B cell (primary cell): ENCODE measurements at regions not wholly inside any gene's neighbourhood (a gene's known extent, or its start where the extent isn't known, plus 50 kb on each side); places are given as distances from the start of the nearest gene placed in this dataset.

Experiments used
- ATAC-seq: fragments of 200-7000 bp; cut with Tn5 transposase; one replicate; pipeline ENCODE4 v1.10.0; 2021; ENCODE audit warnings: low read depth, mild to moderate bottlenecking, moderate number of reproducible peaks, moderate library complexity
- CTCF ChIA-PET: fragments of 350-600 bp; sonication (Branson Sonifier 250); formaldehyde crosslinking; loops from one replicate; lab custom pipeline; 2021; ENCODE audit warnings: antibody characterized with exemption, inconsistent platforms; lab: Charles Lee
- POLR2A ChIA-PET: fragments of 350-600 bp; sonication (Branson Sonifier 250); formaldehyde crosslinking; loops from one replicate; lab custom pipeline; 2021; ENCODE audit warnings: antibody characterized with exemption; lab: Charles Lee
- DNase-seq: peaks from one replicate; pipeline ENCODE4 v3.0.0; 2013
- H2AFZ ChIP-seq: 2 replicates; pipeline ENCODE4 v1.6.1; 2012; ENCODE audit warnings: mild to moderate bottlenecking, low read depth, low read length; ENCODE audit not compliant: insufficient read depth, poor library complexity, severe bottlenecking
- H3K27ac ChIP-seq, 2 donors: 1 replicate in 1 of 2; 2 replicates in 1 of 2; pipeline ENCODE4 v1.5.1; 2012 to 2013; ENCODE audit warnings: low read length in 2 of 2, mild to moderate bottlenecking in 2 of 2, moderate library complexity in 1 of 2
- H3K27me3 ChIP-seq, 4 experiments: fragments of 200-600 bp in 1 of 4; sonication (generic) in 1 of 4; replicated peaks in 1 of 4; 1 replicate in 2 of 4; 2 replicates in 2 of 4; pipeline versions ENCODE4 v1.6.1 to v1.7.0; 2013 to 2016; ENCODE audit warnings: low read length in 3 of 4, mild to moderate bottlenecking in 2 of 4, mixed read lengths in 1 of 4, moderate library complexity in 1 of 4; ENCODE audit not compliant: insufficient read depth in 4 of 4, control insufficient read depth in 3 of 4; ENCODE audit errors: control extremely low read depth in 1 of 4
- H3K36me3 ChIP-seq, 2 experiments: replicated peaks in 1 of 2; 1 replicate in 1 of 2; 2 replicates in 1 of 2; pipeline versions ENCODE4 v1.6.1 to v1.7.1; 2013; ENCODE audit warnings: low read length in 1 of 2; ENCODE audit not compliant: insufficient read depth in 2 of 2, control insufficient read depth in 1 of 2; ENCODE audit errors: control extremely low read depth in 1 of 2, extremely low read depth in 1 of 2
- H3K4me1 ChIP-seq, 2 donors: fragments of 200-600 bp in 1 of 2; sonication (generic) in 1 of 2; 1 replicate in 1 of 2; 2 replicates in 1 of 2; pipeline versions ENCODE4 v1.5.1 to v1.6.1; 2013 to 2017; ENCODE audit warnings: low read length in 2 of 2; ENCODE audit not compliant: control insufficient read depth in 2 of 2, insufficient read depth in 2 of 2
- H3K4me2 ChIP-seq: replicated peaks from 2 replicates; pipeline ENCODE3; 2012; ENCODE audit warnings: mild to moderate bottlenecking, low read depth, low read length; ENCODE audit not compliant: poor library complexity, severe bottlenecking
- H3K4me3 ChIP-seq, 5 experiments: fragments of 200-600 bp in 1 of 5; sonication (generic) in 1 of 5; 1 replicate in 3 of 5; 2 replicates in 2 of 5; pipeline versions ENCODE4 v1.5.1 to v1.7.0; 2011 to 2016; ENCODE audit warnings: low read length in 4 of 5, mild to moderate bottlenecking in 4 of 5, low read depth in 2 of 5, control low read depth in 1 of 5, moderate library complexity in 1 of 5; ENCODE audit not compliant: insufficient read depth in 1 of 5; ENCODE audit errors: control extremely low read depth in 1 of 5, extremely low read depth in 1 of 5
- H3K79me2 ChIP-seq: fragments of 200-600 bp; sonication (generic); one replicate; pipeline ENCODE4 v1.6.0; 2016; ENCODE audit warnings: low read length; ENCODE audit not compliant: control insufficient read depth, insufficient read depth
- H3K9ac ChIP-seq: fragments of 200-600 bp; sonication (generic); 2 replicates; pipeline ENCODE4 v1.6.1; 2017; ENCODE audit warnings: mild to moderate bottlenecking, low read length, moderate library complexity
- H3K9me3 ChIP-seq, 3 donors: one replicate each; pipeline versions ENCODE4 v1.6.1 to v1.7.1; 2013; ENCODE audit warnings: low read length in 2 of 3; ENCODE audit not compliant: control insufficient read depth in 2 of 3, insufficient read depth in 1 of 3; ENCODE audit errors: control extremely low read depth in 1 of 3
- H4K20me1 ChIP-seq: 2 replicates; pipeline ENCODE4 v1.6.0; 2012; ENCODE audit warnings: mild to moderate bottlenecking, low read length; ENCODE audit not compliant: insufficient read depth, control insufficient read depth, poor library complexity, severe bottlenecking
- H3K27ac Mint-ChIP-seq: one replicate; pipeline ENCODE4 v1.8.0; 2021; ENCODE audit warnings: mixed read lengths
- H3K27me3 Mint-ChIP-seq: one replicate; pipeline ENCODE4 v1.8.0; 2021; ENCODE audit warnings: mixed read lengths
- H3K4me1 Mint-ChIP-seq: one replicate; pipeline ENCODE4 v1.8.0; 2021; ENCODE audit warnings: mixed read lengths
- H3K4me3 Mint-ChIP-seq: one replicate; pipeline ENCODE4 v1.8.0; 2021; ENCODE audit warnings: mixed read lengths
- H3K9me3 Mint-ChIP-seq: one replicate; pipeline ENCODE4 v1.8.0; 2022; ENCODE audit warnings: mixed read lengths; ENCODE audit not compliant: insufficient read depth
- EZH2 ChIP-seq: IDR thresholded peaks from 2 replicates; pipeline ENCODE4 v1.6.1; 2012; ENCODE audit warnings: borderline replicate concordance, low read depth, mild to moderate bottlenecking, moderate library complexity, low read length; ENCODE audit not compliant: insufficient read depth, poor library complexity, severe bottlenecking
- WGBS: methylation state at CpG from one replicate; pipeline ENCODE4 v1.1.5; 2013; ENCODE audit warnings: missing lambda C conversion rate; ENCODE audit not compliant: insufficient coverage; 5-methylcytosine and 5-hydroxymethylcytosine counted together
- intact Hi-C: fragments of 100-400 bp; cut with micrococcal nuclease; formaldehyde crosslinking; loops from one replicate; pipeline ENCODE4 v1.10.0; 2022
- TF ChIP-seq, protein P1 (sequence below): fragments of 200-600 bp; IDR thresholded peaks from one replicate; pipeline ENCODE4 v1.8.0; 2022; ENCODE audit warnings: antibody characterized with exemption, mild to moderate bottlenecking

DNA sequence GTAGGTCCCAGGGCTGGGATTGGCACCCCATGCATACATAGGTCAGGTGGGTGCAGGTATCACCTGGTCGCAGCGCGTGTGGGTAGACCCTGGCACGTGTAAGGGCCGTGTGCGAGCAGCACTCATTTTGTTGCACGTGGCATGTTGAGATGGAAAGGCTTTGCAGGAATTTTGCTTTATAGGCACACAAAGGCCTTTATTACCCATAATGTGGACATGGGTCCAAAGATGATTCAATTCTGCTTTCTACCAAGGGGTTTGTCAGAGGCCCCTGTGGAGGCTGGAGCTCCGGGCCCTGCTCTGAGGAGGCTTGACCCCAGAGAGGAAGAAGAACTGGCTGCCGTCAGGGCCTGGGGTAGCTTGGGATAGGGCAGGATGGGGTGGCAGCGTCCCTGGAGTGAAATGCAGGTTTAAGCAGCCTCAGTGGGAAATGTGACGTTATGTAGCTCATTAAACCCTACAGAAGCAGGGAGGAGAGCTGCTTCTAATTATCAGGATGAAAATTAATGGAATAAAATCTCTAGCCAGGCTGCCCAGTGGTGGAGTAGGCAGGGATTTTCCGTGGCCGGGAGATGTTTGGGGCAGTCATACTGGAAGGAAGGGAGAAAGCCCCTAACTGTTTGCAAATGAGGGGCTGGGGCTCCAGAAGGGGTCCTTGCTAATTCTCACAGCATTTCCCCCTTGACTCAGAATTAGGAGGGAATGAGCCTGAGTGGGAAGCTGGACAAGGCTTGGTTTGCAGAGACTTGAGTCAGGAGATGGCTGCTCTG is 103.3 kb upstream of the PITX1 start:
- TF ChIP-seq EZH2, result no peak
- TF ChIP-seq, protein P1, sequence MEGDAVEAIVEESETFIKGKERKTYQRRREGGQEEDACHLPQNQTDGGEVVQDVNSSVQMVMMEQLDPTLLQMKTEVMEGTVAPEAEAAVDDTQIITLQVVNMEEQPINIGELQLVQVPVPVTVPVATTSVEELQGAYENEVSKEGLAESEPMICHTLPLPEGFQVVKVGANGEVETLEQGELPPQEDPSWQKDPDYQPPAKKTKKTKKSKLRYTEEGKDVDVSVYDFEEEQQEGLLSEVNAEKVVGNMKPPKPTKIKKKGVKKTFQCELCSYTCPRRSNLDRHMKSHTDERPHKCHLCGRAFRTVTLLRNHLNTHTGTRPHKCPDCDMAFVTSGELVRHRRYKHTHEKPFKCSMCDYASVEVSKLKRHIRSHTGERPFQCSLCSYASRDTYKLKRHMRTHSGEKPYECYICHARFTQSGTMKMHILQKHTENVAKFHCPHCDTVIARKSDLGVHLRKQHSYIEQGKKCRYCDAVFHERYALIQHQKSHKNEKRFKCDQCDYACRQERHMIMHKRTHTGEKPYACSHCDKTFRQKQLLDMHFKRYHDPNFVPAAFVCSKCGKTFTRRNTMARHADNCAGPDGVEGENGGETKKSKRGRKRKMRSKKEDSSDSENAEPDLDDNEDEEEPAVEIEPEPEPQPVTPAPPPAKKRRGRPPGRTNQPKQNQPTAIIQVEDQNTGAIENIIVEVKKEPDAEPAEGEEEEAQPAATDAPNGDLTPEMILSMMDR, result no peak
- Histone ChIP-seq H3K4me1 (peaks cover 8 to 10% of the 10 kb centered on the region in 2 donors), H3K79me2 (no peaks in the 10 kb centered on the region), H3K27ac (no peak overlapping the region), H4K20me1 (no peaks in the 10 kb centered on the region), H3K9ac (no peak overlapping the region), H2AFZ (no peak overlapping the region), H3K9me3 (no peaks in the 10 kb centered on the region), H3K27me3 (peaks cover 0 to 14% (median 0%) of the 10 kb centered on the region in 4 experiments), H3K36me3 (no peaks in the 10 kb centered on the region), H3K4me2 (no peak overlapping the region), H3K4me3 (no peak overlapping the region)
- 89% methylated on average over 11 of the region's 13 CpGs for WGBS
- intact Hi-C loops, result no loop called here
- ChIA-PET POLR2A (no interaction called here), CTCF (no interaction called here)
- Mint-ChIP-seq H3K9me3 (no peaks in the 10 kb centered on the region), H3K27ac (no peak overlapping the region), H3K4me1 (peaks cover 13% of the 10 kb centered on the region), H3K4me3 (no peak overlapping the region), H3K27me3 (peaks cover 29% of the 10 kb centered on the region)
- DNase-seq (no peak), ATAC-seq (no peak)

DNA sequence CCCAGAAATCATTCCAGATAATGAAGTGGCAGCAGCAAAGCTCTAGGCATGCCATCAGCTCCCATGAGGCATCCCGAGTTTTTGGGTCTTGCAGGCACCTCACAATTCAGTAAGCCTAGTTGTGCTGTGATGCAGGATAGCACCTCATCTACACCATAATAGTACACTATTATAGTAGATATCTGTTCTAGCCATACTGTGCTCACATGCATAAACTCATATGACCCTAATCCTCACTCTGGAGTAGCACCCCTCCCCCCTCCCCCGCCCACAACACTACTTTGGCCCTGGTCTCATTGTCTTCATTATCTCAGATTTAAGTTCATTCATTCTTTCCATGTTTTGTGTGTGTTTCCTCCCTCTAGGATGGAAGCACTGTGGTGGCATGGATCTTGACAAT is 102.5 kb upstream of the PITX1 start:
- intact Hi-C loops, result no loop called here
- no peak for DNase-seq
- no peak overlapping the region for H2AFZ ChIP-seq
- H3K4me3 ChIP-seq, result no peak overlapping the region
- H3K36me3 ChIP-seq, result no peaks in the 10 kb centered on the region
- no peak for ATAC-seq
- no peak overlapping the region for H3K27ac Mint-ChIP-seq
- peaks cover 0 to 14% (median 0%) of the 10 kb centered on the region in 4 experiments for H3K27me3 ChIP-seq
- no CpG with 5 or more reads among the region's 2 CpGs for WGBS
- H4K20me1 ChIP-seq, result no peaks in the 10 kb centered on the region
- H3K4me1 ChIP-seq, result peaks cover 8 to 10% of the 10 kb centered on the region in 2 donors
- H3K27ac ChIP-seq, result no peak overlapping the region
- ChIA-PET CTCF (no interaction called here), POLR2A (no interaction called here)
- H3K4me2 ChIP-seq, result no peak overlapping the region
- no peak overlapping the region for H3K9ac ChIP-seq
- no peaks in the 10 kb centered on the region for H3K79me2 ChIP-seq
- TF ChIP-seq, protein P1, result no peak
- TF ChIP-seq EZH2, result no peak
- H3K4me3 Mint-ChIP-seq, result no peak overlapping the region
- peaks cover 29% of the 10 kb centered on the region for H3K27me3 Mint-ChIP-seq
- no peaks in the 10 kb centered on the region for H3K9me3 ChIP-seq
- no peaks in the 10 kb centered on the region for H3K9me3 Mint-ChIP-seq
- H3K4me1 Mint-ChIP-seq, result peaks cover 13% of the 10 kb centered on the region
